Esophagus squamous epithelium (tissue), 5 donors: ENCODE measurements at regions not wholly inside any gene's neighbourhood (a gene's known extent, or its start where the extent isn't known, plus 50 kb on each side); places are given as distances from the start of the nearest gene placed in this dataset.

ENCODE experiments used
- DNase-seq: peaks from one replicate; lab custom pipeline; 2025; lab: John Stamatoyannopoulos, UW
- H3K27ac ChIP-seq, 4 donors: fragments of 200-600 bp; sonication (generic); one replicate each; pipeline ENCODE4 v1.5.1; 2016 to 2019; ENCODE audit warnings: mild to moderate bottlenecking in 1 of 4
- H3K27me3 ChIP-seq, 4 donors: fragments of 200-600 bp; sonication (generic); 1 replicate in 3 of 4; 2 replicates in 1 of 4; pipeline versions ENCODE4 v1.5.1 to v1.6.0; 2017 to 2021; ENCODE audit warnings: antibody characterized with exemption in 1 of 4
- H3K36me3 ChIP-seq, 3 donors: fragments of 200-600 bp; sonication (generic); one replicate each; pipeline ENCODE4 v1.5.1; 2016 to 2019
- H3K4me1 ChIP-seq, 3 donors: fragments of 200-600 bp; sonication (generic); one replicate each; pipeline ENCODE4 v1.5.1; 2017 to 2019
- H3K4me3 ChIP-seq, 4 donors: fragments of 200-600 bp; sonication (generic); 1 replicate in 3 of 4; 2 replicates in 1 of 4; pipeline ENCODE4 v1.5.1; 2016 to 2019; ENCODE audit warnings: mild to moderate bottlenecking in 2 of 4, moderate library complexity in 1 of 4
- H3K9me3 ChIP-seq, 3 donors: fragments of 200-600 bp; sonication (generic); one replicate each; pipeline ENCODE4 v1.5.1; 2016 to 2019
- CTCF ChIP-seq, 6 experiments: fragments of 450-650 bp in 4 of 6; fragments of 200-600 bp in 2 of 6; sonication (generic) in 2 of 6; IDR thresholded peaks; one replicate each; pipeline ENCODE4 v1.5.1; 2016 to 2019; ENCODE audit warnings: antibody characterized with exemption in 6 of 6, mild to moderate bottlenecking in 4 of 6, moderate library complexity in 4 of 6
- POLR2A ChIP-seq, 4 donors: fragments of 450-650 bp; IDR thresholded peaks; one replicate each; pipeline ENCODE4 v1.6.1; 2017; ENCODE audit warnings: antibody characterized with exemption in 4 of 4, mild to moderate bottlenecking in 4 of 4, moderate library complexity in 3 of 4
- WGBS, 2 donors: methylation state at CpG; one replicate each; pipeline ENCODE4 v1.1.5; 2018; 5-methylcytosine and 5-hydroxymethylcytosine counted together
- intact Hi-C: fragments of 100-400 bp; cut with DNase I; formaldehyde crosslinking; loops from one replicate; pipeline ENCODE4 v1.15.0; 2022
- donor health status: DM: yes; HTN: yes; CAD: no.

GRCh38 chr6:45757443-45758130 is 258.1 kb downstream of the CLIC5 start:
- 66 to 94% methylated on average over 3 of the region's 3 CpGs for WGBS, 2 donors
- H3K27me3 ChIP-seq: peaks cover 0 to 22% (median 0%) of the 10 kb centered on the region in 4 donors
- no peak overlapping the region for H3K4me3 ChIP-seq
- H3K27ac ChIP-seq: no peak overlapping the region
- no peak for TF ChIP-seq POLR2A (IDR thresholded peaks at IDR 0.05)
- no peaks in the 10 kb centered on the region for H3K9me3 ChIP-seq
- no peak for DNase-seq
- H3K36me3 ChIP-seq: no peaks in the 10 kb centered on the region
- intact Hi-C loops: no loop called here
- H3K4me1 ChIP-seq: no peaks in the 10 kb centered on the region

GRCh38 chr6:45756606-45757005 is 259.1 kb downstream of the CLIC5 start:
- H3K9me3 ChIP-seq: no peaks in the 10 kb centered on the region

GRCh38 chr6:45754432-45754831 is 261.2 kb downstream of the CLIC5 start:
- H3K36me3 ChIP-seq: no peaks in the 10 kb centered on the region
- 80 to 100% methylated on average over 1 of the region's 9 CpGs for whole genome bisulfite sequencing, 2 donors
- H3K4me3 ChIP-seq: no peak overlapping the region
- peaks cover 0 to 33% (median 0%) of the 10 kb centered on the region in 4 donors for H3K27me3 ChIP-seq
- intact Hi-C loops: no loop called here
- no peak for TF ChIP-seq CTCF (IDR thresholded peaks at IDR 0.05)
- no peak for TF ChIP-seq POLR2A (IDR thresholded peaks at IDR 0.05)
- no peak for DNase-seq
- H3K4me1 ChIP-seq: no peaks in the 10 kb centered on the region
- no peak overlapping the region for H3K27ac ChIP-seq
- H3K9me3 ChIP-seq: no peaks in the 10 kb centered on the region

More at GRCh38 chr6:45756606-45757005, 259.1 kb downstream of the CLIC5 start:
- Histone ChIP-seq H3K27ac (no peak overlapping the region), H3K4me3 (no peak overlapping the region), H3K27me3 (peaks cover 0 to 22% (median 0%) of the 10 kb centered on the region in 4 donors), H3K4me1 (no peaks in the 10 kb centered on the region), H3K36me3 (no peaks in the 10 kb centered on the region)
- 56 to 68% methylated on average over 3 of the region's 3 CpGs for WGBS, 2 donors
- no peak for DNase-seq
- TF ChIP-seq CTCF (IDR thresholded peaks at IDR 0.05): no peak
- no peak for TF ChIP-seq POLR2A (IDR thresholded peaks at IDR 0.05)
- intact Hi-C loops: no loop called here

- Histone ChIP-seq H3K36me3 (no peaks in the 10 kb centered on the region), H3K4me3 (no peak overlapping the region), H3K9me3 (peaks cover 0 to 14% (median 11%) of the 10 kb centered on the region in 3 donors), H3K27me3 (peaks cover 0 to 26% (median 0%) of the 10 kb centered on the region in 4 donors), H3K4me1 (peaks cover 0 to 14% (median 4%) of the 10 kb centered on the region in 3 donors), H3K27ac (no peak overlapping the region)
- intact Hi-C loops: no loop called here
- TF ChIP-seq POLR2A (IDR thresholded peaks at IDR 0.05): no peak
- TF ChIP-seq CTCF (IDR thresholded peaks at IDR 0.05): no peak
- 58 to 67% methylated on average over 5 of the region's 5 CpGs for WGBS, 2 donors
- no peak for DNase-seq
Measured at GRCh38 chr6:45746046-45746445, 269.6 kb downstream of the CLIC5 start.

- Histone ChIP-seq H3K4me1 (peaks cover 0 to 15% (median 4%) of the 10 kb centered on the region in 3 donors), H3K9me3 (peaks cover 0 to 12% (median 8%) of the 10 kb centered on the region in 3 donors), H3K27ac (peak overlapping the region in 1 of 4 donors; percentile 27), H3K36me3 (no peaks in the 10 kb centered on the region), H3K4me3 (no peak overlapping the region), H3K27me3 (peaks cover 0 to 15% (median 0%) of the 10 kb centered on the region in 4 donors)
- intact Hi-C loops: no loop called here
- 78 to 92% methylated on average over 4 to 7 of the region's 7 CpGs for WGBS, 2 donors
- DNase-seq: no peak
- no peak for TF ChIP-seq POLR2A (IDR thresholded peaks at IDR 0.05)
- no peak for TF ChIP-seq CTCF (IDR thresholded peaks at IDR 0.05)
Measured at GRCh38 chr6:45743028-45743615, 272.5 kb downstream of the CLIC5 start.
